ENCODE measurements at regions not wholly inside any gene's neighbourhood (a gene's known extent, or its start where the extent isn't known, plus 50 kb on each side); places are given as distances from the start of the nearest gene placed in this dataset.

GRCh38 chr7:26454180-26454579 is 162.5 kb downstream of the SNX10 start:
- in situ Hi-C loops (cut with HindIII; ENCODE audit: low pct_unique_long_range_greater_than_20kb, low sequenced_read_pairs): no loop called here
- no peak for DNase-seq (ENCODE audit: low read depth)

GRCh38 chr7:26457696-26458327 is 166.2 kb downstream of the SNX10 start:
- no peak for DNase-seq (ENCODE audit: low read depth)
- in situ Hi-C loops (cut with HindIII; ENCODE audit: low pct_unique_long_range_greater_than_20kb, low sequenced_read_pairs): no loop called here

GRCh38 chr7:26458466-26459145 is 166.9 kb downstream of the SNX10 start:
- in situ Hi-C loops (cut with HindIII; ENCODE audit: low pct_unique_long_range_greater_than_20kb, low sequenced_read_pairs): no loop called here
- DNase-seq (ENCODE audit: low read depth): no peak

- DNase-seq (ENCODE audit: low read depth): no peak
- in situ Hi-C loops (cut with HindIII; ENCODE audit: low pct_unique_long_range_greater_than_20kb, low sequenced_read_pairs): no loop called here
These were observed 168.0 kb downstream of the SNX10 start for GRCh38 chr7:26459540-26460193.

GRCh38 chr7:26460351-26461085 is 168.9 kb downstream of the SNX10 start:
- no peak for DNase-seq (ENCODE audit: low read depth)
- in situ Hi-C loops (cut with HindIII; ENCODE audit: low pct_unique_long_range_greater_than_20kb, low sequenced_read_pairs): no loop called here

- DNase-seq (ENCODE audit: low read depth): no peak
- in situ Hi-C loops (cut with HindIII; ENCODE audit: low pct_unique_long_range_greater_than_20kb, low sequenced_read_pairs): no loop called here
These were observed 169.9 kb downstream of the SNX10 start for GRCh38 chr7:26461518-26461917.

- no peak for DNase-seq (ENCODE audit: low read depth)
- in situ Hi-C loops (cut with HindIII; ENCODE audit: low pct_unique_long_range_greater_than_20kb, low sequenced_read_pairs): no loop called here
These were observed 174.3 kb downstream of the SNX10 start for GRCh38 chr7:26466007-26466406.

GRCh38 chr7:26467104-26467503 is 175.4 kb downstream of the SNX10 start:
- in situ Hi-C loops (cut with HindIII; ENCODE audit: low pct_unique_long_range_greater_than_20kb, low sequenced_read_pairs): no loop called here

GRCh38 chr7:26467541-26467940 is 175.9 kb downstream of the SNX10 start:
- no peak for DNase-seq (ENCODE audit: low read depth)
- in situ Hi-C loops (cut with HindIII; ENCODE audit: low pct_unique_long_range_greater_than_20kb, low sequenced_read_pairs): no loop called here

More at GRCh38 chr7:26467104-26467503, 175.4 kb downstream of the SNX10 start:
- DNase-seq (ENCODE audit: low read depth): no peak

GRCh38 chr7:26468625-26469024 is 177.0 kb downstream of the SNX10 start:
- in situ Hi-C loops (cut with HindIII; ENCODE audit: low pct_unique_long_range_greater_than_20kb, low sequenced_read_pairs): no loop called here
- no peak for DNase-seq (ENCODE audit: low read depth)

- in situ Hi-C loops (cut with HindIII; ENCODE audit: low pct_unique_long_range_greater_than_20kb, low sequenced_read_pairs): no loop called here
These were observed 177.5 kb downstream of the SNX10 start for GRCh38 chr7:26469188-26469587.

GRCh38 chr7:26470691-26471090 is 179.0 kb downstream of the SNX10 start:
- in situ Hi-C loops (cut with HindIII; ENCODE audit: low pct_unique_long_range_greater_than_20kb, low sequenced_read_pairs): no loop called here
- DNase-seq (ENCODE audit: low read depth): no peak

More at GRCh38 chr7:26469188-26469587, 177.5 kb downstream of the SNX10 start:
- no peak for DNase-seq (ENCODE audit: low read depth)

- in situ Hi-C loops (cut with HindIII; ENCODE audit: low pct_unique_long_range_greater_than_20kb, low sequenced_read_pairs): no loop called here
- DNase-seq (ENCODE audit: low read depth): no peak
These were observed 179.8 kb downstream of the SNX10 start for GRCh38 chr7:26471306-26472075.

- in situ Hi-C loops (cut with HindIII; ENCODE audit: low pct_unique_long_range_greater_than_20kb, low sequenced_read_pairs): no loop called here
- no peak for DNase-seq (ENCODE audit: low read depth)
These were observed 181.3 kb downstream of the SNX10 start for GRCh38 chr7:26472971-26473370.

GRCh38 chr7:26476271-26476670 is 184.6 kb downstream of the SNX10 start:
- DNase-seq (ENCODE audit: low read depth): no peak
- in situ Hi-C loops (cut with HindIII; ENCODE audit: low pct_unique_long_range_greater_than_20kb, low sequenced_read_pairs): no loop called here

- in situ Hi-C loops (cut with HindIII; ENCODE audit: low pct_unique_long_range_greater_than_20kb, low sequenced_read_pairs): no loop called here
- DNase-seq (ENCODE audit: low read depth): no peak
These were observed 185.8 kb downstream of the SNX10 start for GRCh38 chr7:26477381-26477990.

- in situ Hi-C loops (cut with HindIII; ENCODE audit: low pct_unique_long_range_greater_than_20kb, low sequenced_read_pairs): no loop called here
- no peak for DNase-seq (ENCODE audit: low read depth)
These were observed 186.9 kb downstream of the SNX10 start for GRCh38 chr7:26478550-26478949.

- in situ Hi-C loops (cut with HindIII; ENCODE audit: low pct_unique_long_range_greater_than_20kb, low sequenced_read_pairs): no loop called here
- DNase-seq (ENCODE audit: low read depth): no peak
These were observed 187.9 kb downstream of the SNX10 start for GRCh38 chr7:26479581-26479980.
